LNCAP (cell line): ENCODE measurements at regions not wholly inside any gene's neighbourhood (a gene's known extent, or its start where the extent isn't known, plus 50 kb on each side); places are given as distances from the start of the nearest gene placed in this dataset.

Experiments
- CTCF ChIP-seq: fragments of 450-650 bp; IDR thresholded peaks from 2 replicates; pipeline ENCODE4 v1.5.1; 2017; ENCODE audit warnings: mild to moderate bottlenecking

DNA sequence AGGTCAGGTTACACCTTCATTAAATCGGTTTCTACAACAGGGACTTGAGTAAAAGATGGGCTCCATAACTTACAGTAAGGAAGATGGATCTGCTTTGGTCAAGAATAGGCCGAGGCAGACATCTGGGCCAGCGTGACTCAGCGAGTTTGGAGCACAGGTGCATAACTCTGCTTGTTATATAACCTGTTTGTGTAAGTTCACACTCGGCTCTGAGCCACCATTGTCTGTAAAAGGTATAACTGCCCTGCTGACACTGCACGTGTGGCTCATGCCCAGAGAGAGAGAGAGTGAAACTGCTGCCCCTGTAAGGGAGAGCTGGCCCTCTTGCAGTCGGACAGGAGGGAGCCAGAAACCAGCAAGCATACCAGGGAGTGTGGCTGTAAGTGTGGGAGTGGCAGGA lies 737.9 kb upstream of the SLC35B3 start:
- no peak for TF ChIP-seq CTCF

GRCh38 chr6:9172096-9172495 lies 736.8 kb upstream of the SLC35B3 start:
- TF ChIP-seq CTCF = no peak

- TF ChIP-seq CTCF = no peak
Observed at GRCh38 chr6:9168669-9169068, 733.3 kb upstream of the SLC35B3 start.

DNA sequence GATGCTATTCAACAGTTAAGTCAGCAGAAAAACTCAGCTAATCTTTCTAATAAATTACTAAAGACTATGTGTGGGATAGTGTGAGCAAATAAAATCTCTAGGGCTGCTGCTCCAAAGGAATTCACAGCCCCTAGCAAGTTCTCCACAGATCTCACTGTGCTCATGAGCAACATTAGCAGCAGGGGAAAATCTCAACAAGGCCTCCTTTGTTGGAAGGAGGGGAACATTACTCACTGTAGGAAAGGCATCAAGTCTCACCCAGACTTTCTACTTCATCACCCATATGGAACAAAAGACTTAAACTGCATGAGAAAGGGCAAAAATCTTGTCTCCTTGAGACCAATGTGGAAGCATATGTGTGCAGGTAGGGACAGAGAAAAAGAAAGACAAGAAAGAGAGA lies 726.4 kb upstream of the SLC35B3 start:
- no peak for TF ChIP-seq CTCF

DNA sequence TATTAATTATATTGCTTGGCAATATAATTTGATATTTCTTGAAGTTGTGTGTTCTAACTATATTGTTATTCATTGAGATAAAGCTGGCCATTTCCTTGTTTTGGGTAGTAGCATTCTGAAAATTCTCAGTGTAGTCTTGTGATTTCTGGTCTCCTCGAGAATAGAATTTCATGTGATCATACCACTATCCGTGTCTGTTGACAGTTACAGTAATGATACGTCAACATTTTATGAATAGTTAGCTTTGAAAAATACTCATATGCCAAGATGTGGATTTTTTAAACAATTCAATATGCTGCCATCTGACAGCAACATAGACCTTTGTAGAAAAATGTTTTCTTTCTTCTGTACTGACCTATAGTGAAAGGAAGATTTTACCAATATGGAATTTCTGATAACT lies 723.7 kb upstream of the SLC35B3 start:
- no peak for TF ChIP-seq CTCF

GRCh38 chr6:9155836-9156235 lies 720.5 kb upstream of the SLC35B3 start:
- TF ChIP-seq CTCF = no peak

GRCh38 chr6:9143140-9143539 lies 707.8 kb upstream of the SLC35B3 start:
- no peak for TF ChIP-seq CTCF

- no peak for TF ChIP-seq CTCF
Observed at GRCh38 chr6:9140951-9141460, 705.7 kb upstream of the SLC35B3 start.
